ENCODE measurements at regions not wholly inside any gene's neighbourhood (a gene's known extent, or its start where the extent isn't known, plus 50 kb on each side); places are given as distances from the start of the nearest gene placed in this dataset.

GRCh38 chr2:160913323-160913722 lies 246.9 kb upstream of the TANK start:
- H3K4me1 Mint-ChIP-seq = peaks cover 44% of the 10 kb centered on the region
- no peak overlapping the region for H3K4me3 Mint-ChIP-seq
- no peaks in the 10 kb centered on the region for H3K36me3 Mint-ChIP-seq (ENCODE audit: low read depth)
- H3K27ac Mint-ChIP-seq = no peak overlapping the region
- TF ChIP-seq, protein P1, sequence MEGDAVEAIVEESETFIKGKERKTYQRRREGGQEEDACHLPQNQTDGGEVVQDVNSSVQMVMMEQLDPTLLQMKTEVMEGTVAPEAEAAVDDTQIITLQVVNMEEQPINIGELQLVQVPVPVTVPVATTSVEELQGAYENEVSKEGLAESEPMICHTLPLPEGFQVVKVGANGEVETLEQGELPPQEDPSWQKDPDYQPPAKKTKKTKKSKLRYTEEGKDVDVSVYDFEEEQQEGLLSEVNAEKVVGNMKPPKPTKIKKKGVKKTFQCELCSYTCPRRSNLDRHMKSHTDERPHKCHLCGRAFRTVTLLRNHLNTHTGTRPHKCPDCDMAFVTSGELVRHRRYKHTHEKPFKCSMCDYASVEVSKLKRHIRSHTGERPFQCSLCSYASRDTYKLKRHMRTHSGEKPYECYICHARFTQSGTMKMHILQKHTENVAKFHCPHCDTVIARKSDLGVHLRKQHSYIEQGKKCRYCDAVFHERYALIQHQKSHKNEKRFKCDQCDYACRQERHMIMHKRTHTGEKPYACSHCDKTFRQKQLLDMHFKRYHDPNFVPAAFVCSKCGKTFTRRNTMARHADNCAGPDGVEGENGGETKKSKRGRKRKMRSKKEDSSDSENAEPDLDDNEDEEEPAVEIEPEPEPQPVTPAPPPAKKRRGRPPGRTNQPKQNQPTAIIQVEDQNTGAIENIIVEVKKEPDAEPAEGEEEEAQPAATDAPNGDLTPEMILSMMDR (IDR thresholded peaks at IDR 0.05) = no peak
- H3K27me3 Mint-ChIP-seq (ENCODE audit: low read depth, poor library complexity) = no peaks in the 10 kb centered on the region
- DNase-seq = no peak
- peaks cover 4% of the 10 kb centered on the region for H3K9me3 Mint-ChIP-seq

GRCh38 chr2:160914217-160914616 lies 246.0 kb upstream of the TANK start:
- no peak overlapping the region for H3K4me3 Mint-ChIP-seq
- H3K27me3 Mint-ChIP-seq (ENCODE audit: low read depth, poor library complexity) = no peaks in the 10 kb centered on the region
- H3K27ac Mint-ChIP-seq = no peak overlapping the region
- TF ChIP-seq, protein P1 (IDR thresholded peaks at IDR 0.05) = no peak
- H3K9me3 Mint-ChIP-seq = peaks cover 4% of the 10 kb centered on the region
- H3K36me3 Mint-ChIP-seq (ENCODE audit: low read depth) = no peaks in the 10 kb centered on the region
- no peak for DNase-seq
- peaks cover 45% of the 10 kb centered on the region for H3K4me1 Mint-ChIP-seq

- no peak overlapping the region for H3K27ac Mint-ChIP-seq
- H3K27me3 Mint-ChIP-seq (ENCODE audit: low read depth, poor library complexity) = peaks cover 3% of the 10 kb centered on the region
- peaks cover 48% of the 10 kb centered on the region for H3K4me1 Mint-ChIP-seq
- TF ChIP-seq, protein P1 (IDR thresholded peaks at IDR 0.05) = no peak
- H3K36me3 Mint-ChIP-seq (ENCODE audit: low read depth) = no peaks in the 10 kb centered on the region
- H3K4me3 Mint-ChIP-seq = no peak overlapping the region
- H3K9me3 Mint-ChIP-seq = peaks cover 4% of the 10 kb centered on the region
- DNase-seq = no peak
Observed at GRCh38 chr2:160916300-160916699, 243.9 kb upstream of the TANK start.

- no peak overlapping the region for H3K27ac Mint-ChIP-seq
- TF ChIP-seq, protein P1 (IDR thresholded peaks at IDR 0.05) = no peak
- peaks cover 4% of the 10 kb centered on the region for H3K9me3 Mint-ChIP-seq
- no peaks in the 10 kb centered on the region for H3K36me3 Mint-ChIP-seq (ENCODE audit: low read depth)
- no peak for DNase-seq
- H3K4me3 Mint-ChIP-seq = no peak overlapping the region
- H3K4me1 Mint-ChIP-seq = peaks cover 49% of the 10 kb centered on the region
- peaks cover 3% of the 10 kb centered on the region for H3K27me3 Mint-ChIP-seq (ENCODE audit: low read depth, poor library complexity)
Observed at GRCh38 chr2:160917850-160918249, 242.4 kb upstream of the TANK start.

DNA sequence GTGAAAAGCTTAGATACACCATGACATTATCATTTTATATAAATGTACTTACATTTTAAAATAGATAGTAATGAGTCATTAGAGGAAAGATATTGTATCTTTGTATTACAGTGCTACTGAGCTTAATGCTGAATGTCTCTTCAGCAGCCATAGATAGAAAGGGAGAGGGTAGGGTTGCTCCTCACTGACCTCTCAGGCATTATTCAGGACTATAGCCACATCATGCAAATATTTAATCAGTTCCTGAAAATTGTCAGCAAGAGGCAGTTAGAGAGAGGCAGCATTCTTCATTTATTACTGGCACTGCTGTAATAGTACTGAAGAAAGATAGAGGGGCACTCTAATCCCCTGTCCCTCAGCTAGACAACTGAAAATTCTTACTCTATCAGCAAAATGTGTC lies 242.0 kb upstream of the TANK start:
- DNase-seq = no peak
- H3K27ac Mint-ChIP-seq = no peak overlapping the region
- TF ChIP-seq, protein P1 (IDR thresholded peaks at IDR 0.05) = no peak
- peaks cover 3% of the 10 kb centered on the region for H3K27me3 Mint-ChIP-seq (ENCODE audit: low read depth, poor library complexity)
- peaks cover 4% of the 10 kb centered on the region for H3K9me3 Mint-ChIP-seq
- peaks cover 49% of the 10 kb centered on the region for H3K4me1 Mint-ChIP-seq
- no peak overlapping the region for H3K4me3 Mint-ChIP-seq
- H3K36me3 Mint-ChIP-seq (ENCODE audit: low read depth) = no peaks in the 10 kb centered on the region

DNA sequence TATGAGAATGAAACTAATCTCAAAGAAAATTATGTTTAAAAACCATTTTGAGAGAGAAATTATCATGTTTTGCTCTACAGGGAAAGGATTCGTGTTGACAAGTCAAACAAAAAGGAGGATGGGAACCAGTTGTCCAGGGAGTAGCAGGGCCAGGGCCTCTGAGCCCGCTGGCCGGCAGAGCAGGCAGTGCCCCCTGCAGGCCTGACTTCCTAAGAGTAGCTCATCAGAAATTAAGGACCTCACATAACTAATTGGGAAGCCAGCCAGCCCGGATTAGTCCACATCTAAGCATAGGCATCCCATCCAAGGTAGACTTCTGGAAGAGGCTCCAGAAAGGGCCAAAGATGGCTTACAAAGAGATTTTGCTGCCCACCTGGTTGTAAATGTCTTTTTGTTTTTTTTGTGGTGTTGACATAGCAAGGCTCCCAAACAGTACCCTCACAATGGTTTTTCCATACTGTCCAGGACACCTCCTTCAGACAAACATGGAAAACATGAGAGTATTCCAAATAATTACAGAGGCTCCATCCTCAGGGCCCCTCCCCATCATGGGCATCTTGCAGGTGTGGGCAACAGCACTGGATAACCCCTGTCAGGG lies 241.2 kb upstream of the TANK start:
- Mint-ChIP-seq H3K4me3 (no peak overlapping the region), H3K27ac (no peak overlapping the region), H3K36me3 (ENCODE audit: low read depth) (no peaks in the 10 kb centered on the region), H3K9me3 (peaks cover 4% of the 10 kb centered on the region), H3K27me3 (ENCODE audit: low read depth, poor library complexity) (peaks cover 3% of the 10 kb centered on the region), H3K4me1 (peaks cover 49% of the 10 kb centered on the region)
- DNase-seq = peak; percentile 48
- TF ChIP-seq, protein P1 (IDR thresholded peaks at IDR 0.05) = peak; percentile 53

All from nephron progenitor cell (in vitro differentiated cells).